KOPT-K1 (cell line): ENCODE measurements at regions not wholly inside any gene's neighbourhood (a gene's known extent, or its start where the extent isn't known, plus 50 kb on each side); places are given as distances from the start of the nearest gene placed in this dataset.

ENCODE experiments used
- H3K27ac ChIP-seq: fragments of 200-600 bp; sonication (generic); 2 replicates; pipeline ENCODE4 v1.5.1; 2016; ENCODE audit warnings: antibody characterized with exemption, mild to moderate bottlenecking, low read depth, low read length; ENCODE audit not compliant: poor library complexity, severe bottlenecking
- H3K36me3 ChIP-seq: fragments of 200-600 bp; sonication (generic); 2 replicates; pipeline ENCODE4 v1.5.1; 2017; ENCODE audit warnings: antibody characterized with exemption, mild to moderate bottlenecking, low read length, moderate library complexity; ENCODE audit not compliant: insufficient read depth
- H3K9me3 ChIP-seq: fragments of 200-600 bp; sonication (generic); 2 replicates; pipeline ENCODE4 v1.5.1; 2017; ENCODE audit warnings: antibody characterized with exemption, low read length, mild to moderate bottlenecking; ENCODE audit not compliant: insufficient read depth, poor library complexity, severe bottlenecking

- Histone ChIP-seq H3K9me3 (no peaks in the 10 kb centered on the region), H3K27ac (no peak overlapping the region), H3K36me3 (no peaks in the 10 kb centered on the region)
These were observed 233.1 kb upstream of the SOX11 start for GRCh38 chr2:5459041-5459440.

- Histone ChIP-seq H3K9me3 (no peaks in the 10 kb centered on the region), H3K27ac (no peak overlapping the region), H3K36me3 (no peaks in the 10 kb centered on the region)
These were observed 227.5 kb upstream of the SOX11 start for GRCh38 chr2:5464657-5465056.

GRCh38 chr2:5465859-5466258 is 226.3 kb upstream of the SOX11 start:
- H3K9me3 ChIP-seq = no peaks in the 10 kb centered on the region
- H3K36me3 ChIP-seq = no peaks in the 10 kb centered on the region
- no peak overlapping the region for H3K27ac ChIP-seq

- H3K9me3 ChIP-seq = no peaks in the 10 kb centered on the region
- H3K27ac ChIP-seq = no peak overlapping the region
- no peaks in the 10 kb centered on the region for H3K36me3 ChIP-seq
These were observed 224.8 kb upstream of the SOX11 start for GRCh38 chr2:5467178-5467905.

- Histone ChIP-seq H3K36me3 (no peaks in the 10 kb centered on the region), H3K9me3 (no peaks in the 10 kb centered on the region), H3K27ac (no peak overlapping the region)
These were observed 219.5 kb upstream of the SOX11 start for GRCh38 chr2:5472673-5473072.

GRCh38 chr2:5473635-5474034 is 218.5 kb upstream of the SOX11 start:
- H3K27ac ChIP-seq = no peak overlapping the region
- H3K9me3 ChIP-seq = no peaks in the 10 kb centered on the region
- H3K36me3 ChIP-seq = no peaks in the 10 kb centered on the region

GRCh38 chr2:5474716-5475115 is 217.5 kb upstream of the SOX11 start:
- Histone ChIP-seq H3K9me3 (no peaks in the 10 kb centered on the region), H3K27ac (no peak overlapping the region), H3K36me3 (no peaks in the 10 kb centered on the region)

- Histone ChIP-seq H3K27ac (no peak overlapping the region), H3K36me3 (no peaks in the 10 kb centered on the region)
These were observed 212.8 kb upstream of the SOX11 start for GRCh38 chr2:5479265-5479928.

GRCh38 chr2:5482929-5483331 is 209.3 kb upstream of the SOX11 start:
- Histone ChIP-seq H3K36me3 (no peaks in the 10 kb centered on the region), H3K9me3 (no peaks in the 10 kb centered on the region), H3K27ac (no peak overlapping the region)

More at GRCh38 chr2:5479265-5479928, 212.8 kb upstream of the SOX11 start:
- H3K9me3 ChIP-seq = no peaks in the 10 kb centered on the region

GRCh38 chr2:5484868-5485267 is 207.3 kb upstream of the SOX11 start:
- no peak overlapping the region for H3K27ac ChIP-seq
- no peaks in the 10 kb centered on the region for H3K9me3 ChIP-seq
- no peaks in the 10 kb centered on the region for H3K36me3 ChIP-seq

GRCh38 chr2:5491523-5491922 is 200.7 kb upstream of the SOX11 start:
- H3K36me3 ChIP-seq = no peaks in the 10 kb centered on the region
- H3K27ac ChIP-seq = no peak overlapping the region

GRCh38 chr2:5493256-5493655 is 198.9 kb upstream of the SOX11 start:
- H3K27ac ChIP-seq = no peak overlapping the region
- no peaks in the 10 kb centered on the region for H3K36me3 ChIP-seq
- no peaks in the 10 kb centered on the region for H3K9me3 ChIP-seq

More at GRCh38 chr2:5491523-5491922, 200.7 kb upstream of the SOX11 start:
- no peaks in the 10 kb centered on the region for H3K9me3 ChIP-seq

- Histone ChIP-seq H3K36me3 (no peaks in the 10 kb centered on the region), H3K9me3 (no peaks in the 10 kb centered on the region), H3K27ac (no peak overlapping the region)
These were observed 198.0 kb upstream of the SOX11 start for GRCh38 chr2:5494212-5494611.

- Histone ChIP-seq H3K36me3 (no peaks in the 10 kb centered on the region), H3K9me3 (no peaks in the 10 kb centered on the region), H3K27ac (no peak overlapping the region)
These were observed 196.6 kb upstream of the SOX11 start for GRCh38 chr2:5495586-5495985.

- H3K36me3 ChIP-seq = no peaks in the 10 kb centered on the region
These were observed 194.3 kb upstream of the SOX11 start for GRCh38 chr2:5497874-5498273.

GRCh38 chr2:5501807-5502206 is 190.4 kb upstream of the SOX11 start:
- Histone ChIP-seq H3K9me3 (no peaks in the 10 kb centered on the region), H3K36me3 (no peaks in the 10 kb centered on the region)

More at GRCh38 chr2:5497874-5498273, 194.3 kb upstream of the SOX11 start:
- Histone ChIP-seq H3K9me3 (no peaks in the 10 kb centered on the region), H3K27ac (no peak overlapping the region)

More at GRCh38 chr2:5501807-5502206, 190.4 kb upstream of the SOX11 start:
- H3K27ac ChIP-seq = no peak overlapping the region
